SK-N-SH treated with all-trans-retinoic acid at 6 μM for 48 hours (cell line): ENCODE measurements at regions not wholly inside any gene's neighbourhood (a gene's known extent, or its start where the extent isn't known, plus 50 kb on each side); places are given as distances from the start of the nearest gene placed in this dataset.

Experiments
- ATAC-seq: fragments of 200-7000 bp; cut with Tn5 transposase; 3 replicates; pipeline ENCODE4 v1.9.1; 2020; ENCODE audit warnings: mild to moderate bottlenecking, moderate library complexity
- ARNTL ChIP-seq: fragments of 450-650 bp; formaldehyde crosslinking; IDR thresholded peaks from 2 replicates; pipeline ENCODE4 v1.5.0; 2020; ENCODE audit warnings: low read depth, mild to moderate bottlenecking, moderate library complexity, borderline replicate concordance
- BACH2 ChIP-seq: fragments of 250-450 bp; sonication (Bioruptor Pico); IDR thresholded peaks from 2 replicates; pipeline ENCODE4 v1.9.0; 2021; ENCODE audit warnings: mild to moderate bottlenecking, borderline replicate concordance
- CSDC2 ChIP-seq: fragments of 250-450 bp; sonication (Bioruptor Pico); IDR thresholded peaks from 2 replicates; pipeline ENCODE4 v1.5.0; 2020; ENCODE audit warnings: mild to moderate bottlenecking, moderate library complexity
- ESRRG ChIP-seq: fragments of 250-450 bp; sonication (Bioruptor Pico); IDR thresholded peaks from 2 replicates; pipeline ENCODE4 v1.6.1; 2021; ENCODE audit warnings: mild to moderate bottlenecking
- GLIS3 ChIP-seq: fragments of 250-450 bp; sonication (Bioruptor Pico); IDR thresholded peaks from 2 replicates; pipeline ENCODE4 v1.5.0; 2020; ENCODE audit warnings: mild to moderate bottlenecking, moderate library complexity
- ISL1 ChIP-seq: fragments of 250-450 bp; sonication (Bioruptor Pico); IDR thresholded peaks from 2 replicates; pipeline ENCODE4 v2.1.2; 2022; ENCODE audit warnings: mild to moderate bottlenecking, moderate library complexity
- OSR1 ChIP-seq: fragments of 250-450 bp; sonication (Bioruptor Pico); IDR thresholded peaks from 2 replicates; pipeline ENCODE4 v1.8.0; 2022; ENCODE audit warnings: moderate library complexity, mild to moderate bottlenecking, inconsistent platforms
- PPARA ChIP-seq: fragments of 250-450 bp; sonication (Bioruptor Pico); IDR thresholded peaks from 2 replicates; pipeline ENCODE4 v1.5.0; 2020; ENCODE audit warnings: mild to moderate bottlenecking, borderline replicate concordance
- RARB ChIP-seq: fragments of 250-450 bp; sonication (Bioruptor Pico); IDR thresholded peaks from 2 replicates; pipeline ENCODE4 v1.8.0; 2021; ENCODE audit warnings: mild to moderate bottlenecking, moderate library complexity
- SNAI2 ChIP-seq: fragments of 250-450 bp; sonication (Bioruptor Pico); IDR thresholded peaks from 2 replicates; pipeline ENCODE4 v1.5.0; 2020; ENCODE audit warnings: mild to moderate bottlenecking, moderate library complexity
- TCF4 ChIP-seq: fragments of 250-450 bp; sonication (Bioruptor Pico); IDR thresholded peaks from 2 replicates; pipeline ENCODE4 v1.8.0; 2021; ENCODE audit warnings: mild to moderate bottlenecking, moderate library complexity, borderline replicate concordance
- TOX ChIP-seq: fragments of 250-450 bp; sonication (Bioruptor Pico); IDR thresholded peaks from 2 replicates; pipeline ENCODE4 v1.8.0; 2021; ENCODE audit warnings: mild to moderate bottlenecking, moderate library complexity, borderline replicate concordance
- ZC3H10 ChIP-seq: fragments of 250-450 bp; sonication (Bioruptor Pico); IDR thresholded peaks from 2 replicates; pipeline ENCODE4 v1.5.1; 2021; ENCODE audit warnings: mild to moderate bottlenecking, moderate library complexity
- ZFP3 ChIP-seq: fragments of 250-450 bp; sonication (Bioruptor Pico); IDR thresholded peaks from 2 replicates; pipeline ENCODE4 v1.5.0; 2020; ENCODE audit warnings: mild to moderate bottlenecking, moderate library complexity
- ZFP30 ChIP-seq: fragments of 450-650 bp; formaldehyde crosslinking; IDR thresholded peaks from 2 replicates; pipeline ENCODE4 v1.5.0; 2022; ENCODE audit warnings: mild to moderate bottlenecking, moderate library complexity
- ZNF565 ChIP-seq: fragments of 450-650 bp; formaldehyde crosslinking; conservative IDR thresholded peaks from 2 replicates; pipeline ENCODE4 v1.5.0; 2020; ENCODE audit warnings: low read depth, mild to moderate bottlenecking, moderate library complexity
- ZNF70 ChIP-seq: fragments of 450-650 bp; formaldehyde crosslinking; IDR thresholded peaks from 2 replicates; pipeline ENCODE4 v1.5.0; 2020; ENCODE audit warnings: mild to moderate bottlenecking, moderate library complexity
- ZNF8 ChIP-seq: fragments of 450-650 bp; formaldehyde crosslinking; IDR thresholded peaks from 2 replicates; pipeline ENCODE4 v1.5.0; 2020; ENCODE audit warnings: mild to moderate bottlenecking, moderate library complexity
- TF ChIP-seq, protein P1 (sequence below): fragments of 250-450 bp; sonication (Bioruptor Pico); IDR thresholded peaks from 2 replicates; pipeline ENCODE4 v1.8.0; 2021; ENCODE audit warnings: low read depth, mild to moderate bottlenecking, moderate library complexity, borderline replicate concordance
- TF ChIP-seq, protein P2 (sequence below): fragments of 250-450 bp; sonication (Bioruptor Pico); IDR thresholded peaks from 2 replicates; pipeline ENCODE4 v1.8.0; 2020; ENCODE audit warnings: mild to moderate bottlenecking, moderate library complexity, borderline replicate concordance
- TF ChIP-seq, protein P3 (sequence below): fragments of 250-450 bp; sonication (Bioruptor Pico); IDR thresholded peaks from 2 replicates; pipeline ENCODE4 v1.5.1; 2020; ENCODE audit warnings: low read depth, mild to moderate bottlenecking, moderate library complexity
- TF ChIP-seq, protein P4 (sequence below): fragments of 250-450 bp; sonication (Bioruptor Pico); IDR thresholded peaks from 2 replicates; pipeline ENCODE4 v1.5.0; 2020; ENCODE audit warnings: mild to moderate bottlenecking, moderate library complexity

DNA sequence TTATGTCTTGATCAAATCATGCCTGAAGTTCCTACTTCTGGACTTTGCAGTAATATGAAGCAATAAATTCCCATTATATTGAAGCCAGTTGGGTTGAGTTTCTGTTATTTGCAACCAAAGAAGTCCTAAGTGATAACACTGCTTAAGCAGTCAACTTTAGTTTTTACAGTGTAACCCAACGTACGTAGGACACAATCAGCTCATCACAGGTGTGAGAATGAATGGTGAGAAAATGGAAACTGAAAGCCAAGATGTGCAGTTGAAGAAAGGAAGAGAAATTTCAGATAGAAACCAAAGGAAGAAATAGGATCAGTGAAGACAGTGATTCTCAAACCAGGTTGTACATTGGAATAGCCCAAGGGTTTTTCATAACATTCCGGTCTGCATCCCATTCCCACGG, 211.4 kb upstream of the ZFP64 start:
- TF ChIP-seq, protein P1, sequence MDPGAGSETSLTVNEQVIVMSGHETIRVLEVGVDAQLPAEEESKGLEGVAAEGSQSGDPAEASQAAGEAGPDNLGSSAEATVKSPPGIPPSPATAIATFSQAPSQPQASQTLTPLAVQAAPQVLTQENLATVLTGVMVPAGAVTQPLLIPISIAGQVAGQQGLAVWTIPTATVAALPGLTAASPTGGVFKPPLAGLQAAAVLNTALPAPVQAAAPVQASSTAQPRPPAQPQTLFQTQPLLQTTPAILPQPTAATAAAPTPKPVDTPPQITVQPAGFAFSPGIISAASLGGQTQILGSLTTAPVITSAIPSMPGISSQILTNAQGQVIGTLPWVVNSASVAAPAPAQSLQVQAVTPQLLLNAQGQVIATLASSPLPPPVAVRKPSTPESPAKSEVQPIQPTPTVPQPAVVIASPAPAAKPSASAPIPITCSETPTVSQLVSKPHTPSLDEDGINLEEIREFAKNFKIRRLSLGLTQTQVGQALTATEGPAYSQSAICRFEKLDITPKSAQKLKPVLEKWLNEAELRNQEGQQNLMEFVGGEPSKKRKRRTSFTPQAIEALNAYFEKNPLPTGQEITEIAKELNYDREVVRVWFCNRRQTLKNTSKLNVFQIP (CRISPR knock-in tag) = no peak
- TF ChIP-seq PPARA (no peak), OSR1 (no peak), ZNF565 (no peak), ESRRG (no peak), ZC3H10 (CRISPR knock-in tag) (no peak), ZFP30 (no peak), GLIS3 (CRISPR knock-in tag) (no peak), ZFP3 (CRISPR knock-in tag) (no peak), CSDC2 (CRISPR knock-in tag) (no peak), TCF4 (CRISPR knock-in tag) (no peak), ARNTL (CRISPR knock-in tag) (no peak), ZNF8 (CRISPR knock-in tag) (no peak), RARB (no peak)
- TF ChIP-seq, protein P2, sequence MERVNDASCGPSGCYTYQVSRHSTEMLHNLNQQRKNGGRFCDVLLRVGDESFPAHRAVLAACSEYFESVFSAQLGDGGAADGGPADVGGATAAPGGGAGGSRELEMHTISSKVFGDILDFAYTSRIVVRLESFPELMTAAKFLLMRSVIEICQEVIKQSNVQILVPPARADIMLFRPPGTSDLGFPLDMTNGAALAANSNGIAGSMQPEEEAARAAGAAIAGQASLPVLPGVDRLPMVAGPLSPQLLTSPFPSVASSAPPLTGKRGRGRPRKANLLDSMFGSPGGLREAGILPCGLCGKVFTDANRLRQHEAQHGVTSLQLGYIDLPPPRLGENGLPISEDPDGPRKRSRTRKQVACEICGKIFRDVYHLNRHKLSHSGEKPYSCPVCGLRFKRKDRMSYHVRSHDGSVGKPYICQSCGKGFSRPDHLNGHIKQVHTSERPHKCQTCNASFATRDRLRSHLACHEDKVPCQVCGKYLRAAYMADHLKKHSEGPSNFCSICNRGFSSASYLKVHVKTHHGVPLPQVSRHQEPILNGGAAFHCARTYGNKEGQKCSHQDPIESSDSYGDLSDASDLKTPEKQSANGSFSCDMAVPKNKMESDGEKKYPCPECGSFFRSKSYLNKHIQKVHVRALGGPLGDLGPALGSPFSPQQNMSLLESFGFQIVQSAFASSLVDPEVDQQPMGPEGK (CRISPR knock-in tag) = no peak
- TF ChIP-seq, protein P3, sequence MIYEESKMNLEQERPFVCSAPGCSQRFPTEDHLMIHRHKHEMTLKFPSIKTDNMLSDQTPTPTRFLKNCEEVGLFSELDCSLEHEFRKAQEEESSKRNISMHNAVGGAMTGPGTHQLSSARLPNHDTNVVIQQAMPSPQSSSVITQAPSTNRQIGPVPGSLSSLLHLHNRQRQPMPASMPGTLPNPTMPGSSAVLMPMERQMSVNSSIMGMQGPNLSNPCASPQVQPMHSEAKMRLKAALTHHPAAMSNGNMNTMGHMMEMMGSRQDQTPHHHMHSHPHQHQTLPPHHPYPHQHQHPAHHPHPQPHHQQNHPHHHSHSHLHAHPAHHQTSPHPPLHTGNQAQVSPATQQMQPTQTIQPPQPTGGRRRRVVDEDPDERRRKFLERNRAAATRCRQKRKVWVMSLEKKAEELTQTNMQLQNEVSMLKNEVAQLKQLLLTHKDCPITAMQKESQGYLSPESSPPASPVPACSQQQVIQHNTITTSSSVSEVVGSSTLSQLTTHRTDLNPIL = no peak
- no peak for ATAC-seq

DNA sequence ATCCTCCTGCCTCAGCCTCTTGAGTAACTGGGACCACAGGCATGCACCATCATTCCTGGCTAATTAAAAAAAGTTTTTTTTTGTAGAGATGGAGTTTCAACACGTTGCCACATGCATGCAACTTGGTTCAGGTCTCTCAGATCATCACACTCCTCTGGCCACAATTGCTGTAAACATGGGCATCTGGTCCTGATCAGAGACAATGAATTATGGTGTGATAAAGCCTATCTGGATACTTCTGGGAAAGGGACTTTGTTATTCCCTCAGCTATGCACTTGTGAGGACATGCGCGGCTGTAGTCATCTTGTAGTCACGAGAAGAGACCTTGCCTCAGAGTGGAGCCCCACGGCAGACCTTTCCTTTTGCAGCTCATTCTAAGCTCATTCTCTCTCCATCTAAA, 210.9 kb upstream of the ZFP64 start:
- no peak for ATAC-seq
- TF ChIP-seq OSR1 (no peak), ZC3H10 (CRISPR knock-in tag) (no peak)

DNA sequence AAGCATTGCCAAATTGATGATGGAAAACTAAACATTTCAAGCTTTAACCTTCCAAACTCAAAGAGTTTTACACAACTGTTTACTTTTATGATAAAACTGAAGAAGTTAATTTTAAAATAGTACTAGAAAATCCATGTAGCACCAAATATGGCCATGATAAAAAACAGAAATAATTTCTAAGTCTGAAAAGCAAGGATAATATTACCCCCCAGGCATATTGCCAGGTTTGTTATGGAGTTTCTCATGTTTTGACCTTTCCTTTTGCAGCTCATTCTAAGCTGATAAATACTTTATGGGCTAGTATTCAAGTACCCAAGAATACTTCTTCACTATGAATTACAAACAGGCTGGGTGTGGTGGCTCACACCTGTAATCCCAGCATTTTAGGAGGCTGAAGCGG, 209.9 kb upstream of the ZFP64 start:
- TF ChIP-seq ZFP30 = no peak
- ATAC-seq = no peak

DNA sequence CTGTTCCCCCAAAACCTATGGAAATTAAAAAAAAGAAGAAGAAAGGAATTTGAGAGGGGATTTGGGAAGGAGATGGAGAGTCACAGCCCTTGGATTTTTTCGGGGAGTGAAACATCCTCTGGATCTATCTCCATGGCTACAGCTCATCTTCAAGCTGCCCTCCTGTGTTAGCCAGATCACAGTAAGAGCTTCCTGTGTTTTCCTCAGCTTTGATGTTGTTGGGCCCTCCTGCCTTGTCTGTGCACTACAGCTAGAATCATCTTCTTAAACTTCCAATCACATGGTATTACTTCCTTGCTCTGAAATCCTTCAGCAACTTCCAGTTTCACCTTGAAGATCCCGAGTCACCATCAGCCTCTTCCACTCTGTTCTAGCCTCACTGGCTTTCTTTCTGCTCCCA, 207.8 kb upstream of the ZFP64 start:
- ATAC-seq = no peak
- TF ChIP-seq ZNF8 (CRISPR knock-in tag) = no peak
- no peak for TF ChIP-seq OSR1
- TF ChIP-seq, protein P2 (CRISPR knock-in tag) = no peak
- no peak for TF ChIP-seq PPARA
- TF ChIP-seq ZC3H10 (CRISPR knock-in tag) = no peak
- TF ChIP-seq ZFP30 = no peak
- no peak for TF ChIP-seq ZNF70
- TF ChIP-seq SNAI2 = no peak
- TF ChIP-seq ISL1 (CRISPR knock-in tag) = no peak
- no peak for TF ChIP-seq GLIS3 (CRISPR knock-in tag)
- TF ChIP-seq ARNTL (CRISPR knock-in tag) = no peak
- no peak for TF ChIP-seq ZFP3 (CRISPR knock-in tag)
- TF ChIP-seq RARB = no peak
- no peak for TF ChIP-seq ZNF565
- TF ChIP-seq TOX (CRISPR knock-in tag) = no peak
- no peak for TF ChIP-seq TCF4 (CRISPR knock-in tag)
- no peak for TF ChIP-seq BACH2
- TF ChIP-seq, protein P4, sequence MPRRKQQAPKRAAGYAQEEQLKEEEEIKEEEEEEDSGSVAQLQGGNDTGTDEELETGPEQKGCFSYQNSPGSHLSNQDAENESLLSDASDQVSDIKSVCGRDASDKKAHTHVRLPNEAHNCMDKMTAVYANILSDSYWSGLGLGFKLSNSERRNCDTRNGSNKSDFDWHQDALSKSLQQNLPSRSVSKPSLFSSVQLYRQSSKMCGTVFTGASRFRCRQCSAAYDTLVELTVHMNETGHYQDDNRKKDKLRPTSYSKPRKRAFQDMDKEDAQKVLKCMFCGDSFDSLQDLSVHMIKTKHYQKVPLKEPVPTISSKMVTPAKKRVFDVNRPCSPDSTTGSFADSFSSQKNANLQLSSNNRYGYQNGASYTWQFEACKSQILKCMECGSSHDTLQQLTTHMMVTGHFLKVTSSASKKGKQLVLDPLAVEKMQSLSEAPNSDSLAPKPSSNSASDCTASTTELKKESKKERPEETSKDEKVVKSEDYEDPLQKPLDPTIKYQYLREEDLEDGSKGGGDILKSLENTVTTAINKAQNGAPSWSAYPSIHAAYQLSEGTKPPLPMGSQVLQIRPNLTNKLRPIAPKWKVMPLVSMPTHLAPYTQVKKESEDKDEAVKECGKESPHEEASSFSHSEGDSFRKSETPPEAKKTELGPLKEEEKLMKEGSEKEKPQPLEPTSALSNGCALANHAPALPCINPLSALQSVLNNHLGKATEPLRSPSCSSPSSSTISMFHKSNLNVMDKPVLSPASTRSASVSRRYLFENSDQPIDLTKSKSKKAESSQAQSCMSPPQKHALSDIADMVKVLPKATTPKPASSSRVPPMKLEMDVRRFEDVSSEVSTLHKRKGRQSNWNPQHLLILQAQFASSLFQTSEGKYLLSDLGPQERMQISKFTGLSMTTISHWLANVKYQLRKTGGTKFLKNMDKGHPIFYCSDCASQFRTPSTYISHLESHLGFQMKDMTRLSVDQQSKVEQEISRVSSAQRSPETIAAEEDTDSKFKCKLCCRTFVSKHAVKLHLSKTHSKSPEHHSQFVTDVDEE (CRISPR knock-in tag) = no peak
- TF ChIP-seq ESRRG = no peak
